GM18519 (cell line): ENCODE measurements at regions not wholly inside any gene's neighbourhood (a gene's known extent, or its start where the extent isn't known, plus 50 kb on each side); places are given as distances from the start of the nearest gene placed in this dataset.

Experiments
- ATAC-seq: cut with Tn5 transposase; IDR thresholded peaks from one replicate; pipeline ENCODE4 v1.9.1; 2021; ENCODE audit warnings: mild to moderate bottlenecking, moderate library complexity; ENCODE audit not compliant: unreplicated experiment, low FRiP score

- no peak for ATAC-seq
Observed at GRCh38 chr17:71883258-71883657, 237.6 kb upstream of the SOX9 start.

GRCh38 chr17:71883845-71884244 lies 237.0 kb upstream of the SOX9 start:
- no peak for ATAC-seq

GRCh38 chr17:71885662-71886061 lies 235.2 kb upstream of the SOX9 start:
- ATAC-seq: no peak

GRCh38 chr17:71899317-71899716 lies 221.5 kb upstream of the SOX9 start:
- ATAC-seq: no peak

GRCh38 chr17:71900621-71901229 lies 220.1 kb upstream of the SOX9 start:
- ATAC-seq: no peak

- ATAC-seq: no peak
Observed at GRCh38 chr17:71902894-71903506, 217.8 kb upstream of the SOX9 start.

- ATAC-seq: no peak
Observed at GRCh38 chr17:71905376-71906031, 215.3 kb upstream of the SOX9 start.

- no peak for ATAC-seq
Observed at GRCh38 chr17:71909155-71909554, 211.7 kb upstream of the SOX9 start.

- ATAC-seq: no peak
Observed at GRCh38 chr17:71910002-71910401, 210.8 kb upstream of the SOX9 start.

GRCh38 chr17:71914042-71914441 lies 206.8 kb upstream of the SOX9 start:
- ATAC-seq: no peak

GRCh38 chr17:71914812-71915211 lies 206.0 kb upstream of the SOX9 start:
- ATAC-seq: no peak

- ATAC-seq: no peak
Observed at GRCh38 chr17:71917715-71918114, 203.1 kb upstream of the SOX9 start.

- no peak for ATAC-seq
Observed at GRCh38 chr17:71919186-71919585, 201.6 kb upstream of the SOX9 start.

- no peak for ATAC-seq
Observed at GRCh38 chr17:71919896-71920295, 200.9 kb upstream of the SOX9 start.

GRCh38 chr17:71921796-71922195 lies 199.0 kb upstream of the SOX9 start:
- peak; percentile 43 for ATAC-seq

GRCh38 chr17:71922439-71922838 lies 198.4 kb upstream of the SOX9 start:
- no peak for ATAC-seq

GRCh38 chr17:71926746-71927398 lies 193.9 kb upstream of the SOX9 start:
- no peak for ATAC-seq

GRCh38 chr17:71933306-71933705 lies 187.5 kb upstream of the SOX9 start:
- ATAC-seq: no peak

- no peak for ATAC-seq
Observed at GRCh38 chr17:71934520-71934919, 186.3 kb upstream of the SOX9 start.

- no peak for ATAC-seq
Observed at GRCh38 chr17:71935341-71935740, 185.5 kb upstream of the SOX9 start.

- no peak for ATAC-seq
Observed at GRCh38 chr17:71936977-71937376, 183.8 kb upstream of the SOX9 start.

GRCh38 chr17:71937914-71938313 lies 182.9 kb upstream of the SOX9 start:
- no peak for ATAC-seq
